ENCODE measurements at regions not wholly inside any gene's neighbourhood (a gene's known extent, or its start where the extent isn't known, plus 50 kb on each side); places are given as distances from the start of the nearest gene placed in this dataset.

DNA sequence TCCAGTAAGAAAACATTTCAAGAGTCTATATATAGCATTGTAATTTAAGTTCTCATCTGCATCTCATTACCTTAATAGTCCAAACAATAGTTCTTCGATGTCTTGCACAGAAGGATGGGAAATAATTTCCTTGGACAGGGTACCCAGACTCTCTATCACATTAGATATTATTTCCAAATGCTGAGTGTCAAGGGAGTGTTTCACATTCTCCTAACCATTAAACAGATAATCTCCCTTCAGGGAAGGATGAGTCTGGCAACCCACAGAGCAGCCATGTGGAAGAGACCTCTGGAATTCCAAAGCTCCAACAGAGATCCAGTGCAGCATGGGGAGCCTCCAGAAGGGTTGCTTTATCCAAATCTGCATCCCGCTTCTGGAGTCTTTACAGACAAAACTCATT is 89.6 kb downstream of the FZD1 start:
- Histone ChIP-seq H3K4me1 (ENCODE audit: control insufficient read depth in 1 of 2, insufficient read depth in 2 of 2, low read length in 2 of 2) (no peaks in the 10 kb centered on the region), H3K9me3 (ENCODE audit: control insufficient read depth in 1 of 2, insufficient read depth in 1 of 2, low read depth in 1 of 2, low read length in 2 of 2) (no peaks in the 10 kb centered on the region), H3K4me2 (ENCODE audit: low read length) (no peak overlapping the region), H2AFZ (ENCODE audit: low read depth, low read length, poor library complexity, severe bottlenecking) (no peak overlapping the region), H3K9me2 (ENCODE audit: insufficient read depth) (no peaks in the 10 kb centered on the region), H3K36me3 (ENCODE audit: control insufficient read depth in 1 of 2, insufficient read depth in 2 of 2, low read length in 2 of 2) (no peaks in the 10 kb centered on the region), H3K27me3 (ENCODE audit: insufficient read depth, low read length) (peaks cover 26% of the 10 kb centered on the region), H3K27ac (ENCODE audit: low read depth, low read length) (no peak overlapping the region), H4K20me1 (ENCODE audit: insufficient read depth) (no peaks in the 10 kb centered on the region), H3K9ac (ENCODE audit: low read length) (no peak overlapping the region), H3K4me3 (replicated peaks in 1 of 2; ENCODE audit: low read depth in 1 of 2, low read length in 2 of 2) (no peak overlapping the region), H3K79me2 (ENCODE audit: insufficient read depth, low read length) (no peaks in the 10 kb centered on the region)
- CTCF ChIA-PET = no interaction called here
- TF ChIP-seq SP1 (IDR thresholded peaks at IDR 0.05; ENCODE audit: low read depth) = no peak
- no peak for TF ChIP-seq YY1 (IDR thresholded peaks at IDR 0.05; ENCODE audit: extremely low read depth, insufficient replicate concordance, low read depth, low read length)
- TF ChIP-seq FOSL1 (IDR thresholded peaks at IDR 0.05; ENCODE audit: low read depth) = no peak
- TF ChIP-seq CBX3 (IDR thresholded peaks at IDR 0.05; ENCODE audit: low read depth) = no peak
- TF ChIP-seq EGR1 (IDR thresholded peaks at IDR 0.05; ENCODE audit: low read depth) = no peak
- no peak for TF ChIP-seq TCF7L2 (IDR thresholded peaks at IDR 0.05; ENCODE audit: borderline replicate concordance, extremely low read depth, insufficient read depth, insufficient read length)
- TF ChIP-seq POLR2AphosphoS5 (IDR thresholded peaks at IDR 0.05; ENCODE audit: low read depth, low read length) = no peak
- TF ChIP-seq SIN3A (IDR thresholded peaks at IDR 0.05; ENCODE audit: low read depth) = no peak
- TF ChIP-seq POLR2A (IDR thresholded peaks at IDR 0.05; ENCODE audit: borderline replicate concordance, extremely low read depth, insufficient read depth, insufficient read length) = no peak
- TF ChIP-seq, protein P1, sequence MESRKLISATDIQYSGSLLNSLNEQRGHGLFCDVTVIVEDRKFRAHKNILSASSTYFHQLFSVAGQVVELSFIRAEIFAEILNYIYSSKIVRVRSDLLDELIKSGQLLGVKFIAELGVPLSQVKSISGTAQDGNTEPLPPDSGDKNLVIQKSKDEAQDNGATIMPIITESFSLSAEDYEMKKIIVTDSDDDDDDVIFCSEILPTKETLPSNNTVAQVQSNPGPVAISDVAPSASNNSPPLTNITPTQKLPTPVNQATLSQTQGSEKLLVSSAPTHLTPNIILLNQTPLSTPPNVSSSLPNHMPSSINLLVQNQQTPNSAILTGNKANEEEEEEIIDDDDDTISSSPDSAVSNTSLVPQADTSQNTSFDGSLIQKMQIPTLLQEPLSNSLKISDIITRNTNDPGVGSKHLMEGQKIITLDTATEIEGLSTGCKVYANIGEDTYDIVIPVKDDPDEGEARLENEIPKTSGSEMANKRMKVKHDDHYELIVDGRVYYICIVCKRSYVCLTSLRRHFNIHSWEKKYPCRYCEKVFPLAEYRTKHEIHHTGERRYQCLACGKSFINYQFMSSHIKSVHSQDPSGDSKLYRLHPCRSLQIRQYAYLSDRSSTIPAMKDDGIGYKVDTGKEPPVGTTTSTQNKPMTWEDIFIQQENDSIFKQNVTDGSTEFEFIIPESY (IDR thresholded peaks at IDR 0.05; ENCODE audit: extremely low read depth, insufficient replicate concordance, low read length) = no peak
- no peak for TF ChIP-seq EZH2 (IDR thresholded peaks at IDR 0.05)
- no peak for TF ChIP-seq ZFX (IDR thresholded peaks at IDR 0.05)
- TF ChIP-seq RAD21 (IDR thresholded peaks at IDR 0.05; ENCODE audit: low read depth) = no peak
- intact Hi-C loops (cut with micrococcal nuclease) = no loop called here
- POLR2A ChIA-PET = no interaction called here
- DNase-seq (ENCODE audit: low read depth, low spot score) (no peak), ATAC-seq (no peak)
- RAD21 ChIA-PET (ENCODE audit: low non-redundant PET in 1 of 2, low total read pairs in 2 of 2, uncharacterized antibody in 2 of 2, unreplicated experiment in 2 of 2) = no interaction called here
- no TSS peak for BruUV-seq (replicated peaks)
